ENCODE measurements at regions not wholly inside any gene's neighbourhood (a gene's known extent, or its start where the extent isn't known, plus 50 kb on each side); places are given as distances from the start of the nearest gene placed in this dataset.

- Mint-ChIP-seq H3K27ac (no peak overlapping the region), H3K27me3 (peaks cover 10% of the 10 kb centered on the region), H3K4me3 (no peak overlapping the region), H3K9me3 (ENCODE audit: insufficient read depth) (no peaks in the 10 kb centered on the region), H3K4me1 (no peaks in the 10 kb centered on the region)
- POLR2A ChIA-PET = no interaction called here
- H3K9ac ChIP-seq (ENCODE audit: low read length) = no peak overlapping the region
- no peaks in the 10 kb centered on the region for H4K20me1 ChIP-seq (ENCODE audit: control insufficient read depth, insufficient read depth, low read length, poor library complexity, severe bottlenecking)
- no peak overlapping the region for H3K4me3 ChIP-seq (ENCODE audit: control extremely low read depth in 1 of 5, extremely low read depth in 1 of 5, insufficient read depth in 1 of 5, low read depth in 2 of 5, low read length in 4 of 5)
- ATAC-seq (ENCODE audit: low read depth) (no peak), DNase-seq (no peak)
- H3K4me1 ChIP-seq (ENCODE audit: control insufficient read depth in 2 of 2, insufficient read depth in 2 of 2, low read length in 2 of 2) = peaks cover 0 to 5% of the 10 kb centered on the region in 2 donors
- intact Hi-C loops (cut with micrococcal nuclease) = loop anchor here (5.0 kb wide), 1 partner anchor 379 kb away; no protein-coding TSS in a partner anchor
- CTCF ChIA-PET = no interaction called here
- WGBS (ENCODE audit: insufficient coverage) = 93% methylated on average over 15 of the region's 15 CpGs
- no peak overlapping the region for H2AFZ ChIP-seq (ENCODE audit: insufficient read depth, low read depth, low read length, poor library complexity, severe bottlenecking)
- no peaks in the 10 kb centered on the region for H3K36me3 ChIP-seq (replicated peaks in 1 of 2; ENCODE audit: control extremely low read depth in 1 of 2, control insufficient read depth in 1 of 2, extremely low read depth in 1 of 2, insufficient read depth in 2 of 2, low read length in 1 of 2)
- no peak overlapping the region for H3K27ac ChIP-seq (ENCODE audit: low read length in 2 of 2)
- H3K27me3 ChIP-seq (replicated peaks in 1 of 4; ENCODE audit: control extremely low read depth in 1 of 4, control insufficient read depth in 3 of 4, insufficient read depth in 4 of 4, low read length in 3 of 4) = peaks cover 0 to 19% (median 3%) of the 10 kb centered on the region in 4 experiments
- no peak overlapping the region for H3K4me2 ChIP-seq (replicated peaks; ENCODE audit: low read depth, low read length, poor library complexity, severe bottlenecking)
- H3K79me2 ChIP-seq (ENCODE audit: control insufficient read depth, insufficient read depth, low read length) = no peaks in the 10 kb centered on the region
- TF ChIP-seq CTCF (IDR thresholded peaks at IDR 0.05) (no peak), EZH2 (IDR thresholded peaks at IDR 0.05; ENCODE audit: borderline replicate concordance, insufficient read depth, low read depth, low read length, poor library complexity, severe bottlenecking) (no peak)
- peaks cover 0 to 16% (median 0%) of the 10 kb centered on the region in 3 donors for H3K9me3 ChIP-seq (ENCODE audit: control extremely low read depth in 1 of 3, control insufficient read depth in 2 of 3, insufficient read depth in 1 of 3, low read length in 2 of 3)
Measured at GRCh38 chr4:1510931-1511330, 104.7 kb upstream of the NKX1-1 start.

GRCh38 chr4:1509366-1509765 is 103.1 kb upstream of the NKX1-1 start:
- Histone ChIP-seq H3K27me3 (replicated peaks in 1 of 4; ENCODE audit: control extremely low read depth in 1 of 4, control insufficient read depth in 3 of 4, insufficient read depth in 4 of 4, low read length in 3 of 4) (peaks cover 0 to 26% (median 3%) of the 10 kb centered on the region in 4 experiments), H3K27ac (ENCODE audit: low read length in 2 of 2) (no peak overlapping the region), H3K79me2 (ENCODE audit: control insufficient read depth, insufficient read depth, low read length) (no peaks in the 10 kb centered on the region), H3K4me2 (replicated peaks; ENCODE audit: low read depth, low read length, poor library complexity, severe bottlenecking) (no peak overlapping the region), H3K4me3 (ENCODE audit: control extremely low read depth in 1 of 5, extremely low read depth in 1 of 5, insufficient read depth in 1 of 5, low read depth in 2 of 5, low read length in 4 of 5) (no peak overlapping the region), H3K4me1 (ENCODE audit: control insufficient read depth in 2 of 2, insufficient read depth in 2 of 2, low read length in 2 of 2) (peaks cover 0 to 5% of the 10 kb centered on the region in 2 donors), H3K9me3 (ENCODE audit: control extremely low read depth in 1 of 3, control insufficient read depth in 2 of 3, insufficient read depth in 1 of 3, low read length in 2 of 3) (peaks cover 0 to 19% (median 0%) of the 10 kb centered on the region in 3 donors), H2AFZ (ENCODE audit: insufficient read depth, low read depth, low read length, poor library complexity, severe bottlenecking) (no peak overlapping the region), H3K9ac (ENCODE audit: low read length) (no peak overlapping the region), H4K20me1 (ENCODE audit: control insufficient read depth, insufficient read depth, low read length, poor library complexity, severe bottlenecking) (no peaks in the 10 kb centered on the region), H3K36me3 (replicated peaks in 1 of 2; ENCODE audit: control extremely low read depth in 1 of 2, control insufficient read depth in 1 of 2, extremely low read depth in 1 of 2, insufficient read depth in 2 of 2, low read length in 1 of 2) (no peaks in the 10 kb centered on the region)
- peaks cover 10% of the 10 kb centered on the region for H3K27me3 Mint-ChIP-seq
- H3K4me1 Mint-ChIP-seq = no peaks in the 10 kb centered on the region
- no peak for ATAC-seq (ENCODE audit: low read depth)
- DNase-seq = no peak
- intact Hi-C loops (cut with micrococcal nuclease) = no loop called here
- no peak overlapping the region for H3K27ac Mint-ChIP-seq
- no peak for TF ChIP-seq EZH2 (IDR thresholded peaks at IDR 0.05; ENCODE audit: borderline replicate concordance, insufficient read depth, low read depth, low read length, poor library complexity, severe bottlenecking)
- 71% methylated on average over 9 of the region's 9 CpGs for WGBS (ENCODE audit: insufficient coverage)
- no peaks in the 10 kb centered on the region for H3K9me3 Mint-ChIP-seq (ENCODE audit: insufficient read depth)
- ChIA-PET POLR2A (no interaction called here), CTCF (no interaction called here)
- no peak overlapping the region for H3K4me3 Mint-ChIP-seq
